Keratinocyte (primary cell): ENCODE measurements at regions not wholly inside any gene's neighbourhood (a gene's known extent, or its start where the extent isn't known, plus 50 kb on each side); places are given as distances from the start of the nearest gene placed in this dataset.

Experiments used
- EZH2 ChIP-seq: IDR thresholded peaks from one replicate; pipeline ENCODE4 v1.6.1; 2012; ENCODE audit warnings: inconsistent platforms, mild to moderate bottlenecking, low read length, moderate library complexity
- TF ChIP-seq, protein P1 (sequence below), 3 experiments: IDR thresholded peaks in 1 of 3; conservative IDR thresholded peaks in 1 of 3; optimal IDR thresholded peaks in 1 of 3; 2 replicates in 2 of 3; 3 replicates in 1 of 3; pipeline versions ENCODE3 to v1.5.1; 2011; ENCODE audit warnings: low read length in 3 of 3, mild to moderate bottlenecking in 3 of 3, moderate library complexity in 2 of 3, control low read depth in 1 of 3, inconsistent platforms in 1 of 3; ENCODE audit not compliant: insufficient read depth in 2 of 3; ENCODE audit errors: extremely low read depth in 1 of 3

DNA sequence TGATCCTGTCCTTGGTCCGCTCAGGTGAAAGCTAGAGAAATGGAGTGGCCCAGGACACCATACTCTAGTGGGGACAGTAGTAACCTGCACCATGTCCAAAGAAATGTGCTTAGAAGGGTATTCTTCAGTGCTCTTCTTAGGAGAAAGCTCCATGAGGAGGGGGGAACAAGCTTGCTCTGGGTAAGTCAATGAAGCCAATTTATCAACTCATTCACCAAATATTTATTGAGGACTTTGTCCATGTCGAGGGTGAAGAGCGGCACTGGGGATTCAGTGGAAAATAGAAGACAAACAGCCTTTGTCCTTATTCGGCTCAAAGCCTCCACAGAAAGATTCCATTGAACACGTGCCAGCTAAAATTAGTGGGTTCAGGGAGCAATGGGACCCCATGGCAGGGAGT is 677.8 kb downstream of the BCL11B start:
- no peak for TF ChIP-seq EZH2
- TF ChIP-seq, protein P1, sequence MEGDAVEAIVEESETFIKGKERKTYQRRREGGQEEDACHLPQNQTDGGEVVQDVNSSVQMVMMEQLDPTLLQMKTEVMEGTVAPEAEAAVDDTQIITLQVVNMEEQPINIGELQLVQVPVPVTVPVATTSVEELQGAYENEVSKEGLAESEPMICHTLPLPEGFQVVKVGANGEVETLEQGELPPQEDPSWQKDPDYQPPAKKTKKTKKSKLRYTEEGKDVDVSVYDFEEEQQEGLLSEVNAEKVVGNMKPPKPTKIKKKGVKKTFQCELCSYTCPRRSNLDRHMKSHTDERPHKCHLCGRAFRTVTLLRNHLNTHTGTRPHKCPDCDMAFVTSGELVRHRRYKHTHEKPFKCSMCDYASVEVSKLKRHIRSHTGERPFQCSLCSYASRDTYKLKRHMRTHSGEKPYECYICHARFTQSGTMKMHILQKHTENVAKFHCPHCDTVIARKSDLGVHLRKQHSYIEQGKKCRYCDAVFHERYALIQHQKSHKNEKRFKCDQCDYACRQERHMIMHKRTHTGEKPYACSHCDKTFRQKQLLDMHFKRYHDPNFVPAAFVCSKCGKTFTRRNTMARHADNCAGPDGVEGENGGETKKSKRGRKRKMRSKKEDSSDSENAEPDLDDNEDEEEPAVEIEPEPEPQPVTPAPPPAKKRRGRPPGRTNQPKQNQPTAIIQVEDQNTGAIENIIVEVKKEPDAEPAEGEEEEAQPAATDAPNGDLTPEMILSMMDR (optimal IDR thresholded peaks at IDR 0.05 in 1 of 3, IDR thresholded peaks at IDR 0.05 in 1 of 3, conservative IDR thresholded peaks at IDR 0.05 in 1 of 3; ENCODE audit: extremely low read depth in 1 of 3, insufficient read depth in 2 of 3, low read length in 3 of 3) = no peak
